Kidney (tissue), 13 donors: ENCODE measurements at regions not wholly inside any gene's neighbourhood (a gene's known extent, or its start where the extent isn't known, plus 50 kb on each side); places are given as distances from the start of the nearest gene placed in this dataset.

Experiments
- DNase-seq, 5 donors: peaks; one replicate each; pipeline ENCODE4 v3.0.0-alpha.2; 2013 to 2020
- FAIRE-seq: peaks from 2 replicates; lab custom pipeline; 2012; peaks lifted over from hg19 to GRCh38; lab: Jason Lieb, UNC
- H3K27ac ChIP-seq, 2 donors: one replicate each; pipeline ENCODE4 v1.7.0; 2013; ENCODE audit warnings: low read depth in 2 of 2, low read length in 2 of 2, inconsistent platforms in 1 of 2
- H3K27me3 ChIP-seq: one replicate; pipeline ENCODE4 v1.7.1; 2013; ENCODE audit warnings: low read length, inconsistent platforms; ENCODE audit not compliant: control insufficient read depth, insufficient read depth
- H3K36me3 ChIP-seq, 3 donors: one replicate each; pipeline versions ENCODE4 v1.7.0 to v1.7.1; 2013; ENCODE audit warnings: low read length in 3 of 3, control low read depth in 1 of 3, inconsistent platforms in 1 of 3; ENCODE audit not compliant: insufficient read depth in 3 of 3, control insufficient read depth in 2 of 3
- H3K4me1 ChIP-seq, 3 donors: one replicate each; pipeline versions ENCODE4 v1.7.0 to v1.7.1; 2013; ENCODE audit warnings: low read length in 3 of 3, inconsistent platforms in 1 of 3, low read depth in 1 of 3; ENCODE audit not compliant: control insufficient read depth in 2 of 3, insufficient read depth in 2 of 3
- H3K4me3 ChIP-seq, 3 donors: one replicate each; pipeline versions ENCODE4 v1.7.0 to v1.8.1; 2013; ENCODE audit warnings: low read length in 3 of 3, control low read depth in 1 of 3, inconsistent platforms in 1 of 3
- H3K9ac ChIP-seq, 3 donors: one replicate each; pipeline versions ENCODE4 v1.7.0 to v1.7.1; 2013; ENCODE audit warnings: low read length in 3 of 3, control low read depth in 1 of 3, inconsistent platforms in 1 of 3
- H3K9me3 ChIP-seq, 3 donors: one replicate each; pipeline versions ENCODE4 v1.7.0 to v1.7.1; 2013; ENCODE audit warnings: low read length in 3 of 3, control low read depth in 1 of 3, inconsistent platforms in 1 of 3; ENCODE audit not compliant: control insufficient read depth in 2 of 3, insufficient read depth in 1 of 3
- CTCF ChIP-seq: IDR thresholded peaks from 3 replicates; pipeline ENCODE4 v1.5.1; 2012; ENCODE audit warnings: mild to moderate bottlenecking, moderate library complexity, borderline replicate concordance; ENCODE audit not compliant: insufficient read depth; ENCODE audit errors: extremely low read depth
- intact Hi-C: fragments of 100-400 bp; cut with DNase I; formaldehyde crosslinking; loops from one replicate; pipeline ENCODE4 v1.11.1; 2022
- donor health status: control.
- donor health status: control.
- donor health status: control.
- donor health status: control.
- donor health status: control.
- donor health status: DM: yes; HTN: yes; CAD: no.
- donor health status: Normal renal cell carcinoma (clear cell type).

GRCh38 chr6:193773-194310, 98.4 kb upstream of the DUSP22 start:
- no peak for FAIRE-seq
- no peak overlapping the region for H3K27ac ChIP-seq
- H3K4me1 ChIP-seq = peaks cover 0 to 9% (median 0%) of the 10 kb centered on the region in 3 donors
- intact Hi-C loops = no loop called here
- TF ChIP-seq CTCF = no peak
- DNase-seq = peak in 1 of 5 donors; percentile 19
- H3K4me3 ChIP-seq = no peak overlapping the region
- H3K9me3 ChIP-seq = no peaks in the 10 kb centered on the region
- H3K27me3 ChIP-seq = no peaks in the 10 kb centered on the region
- no peak overlapping the region for H3K9ac ChIP-seq
- H3K36me3 ChIP-seq = no peaks in the 10 kb centered on the region

- no peak for FAIRE-seq
- intact Hi-C loops = no loop called here
- DNase-seq = peak in 1 of 5 donors; percentile 65
These were observed 96.4 kb upstream of the DUSP22 start for GRCh38 chr6:195861-196360.

GRCh38 chr6:196543-196942, 95.7 kb upstream of the DUSP22 start:
- Histone ChIP-seq H3K9me3 (no peaks in the 10 kb centered on the region), H3K27me3 (no peaks in the 10 kb centered on the region), H3K36me3 (no peaks in the 10 kb centered on the region), H3K27ac (no peak overlapping the region), H3K4me3 (no peak overlapping the region), H3K4me1 (peaks cover 0 to 8% (median 0%) of the 10 kb centered on the region in 3 donors), H3K9ac (no peak overlapping the region)
- intact Hi-C loops = no loop called here
- DNase-seq (no peak), FAIRE-seq (no peak)
- TF ChIP-seq CTCF = no peak

More at GRCh38 chr6:195861-196360, 96.4 kb upstream of the DUSP22 start:
- H3K36me3 ChIP-seq = no peaks in the 10 kb centered on the region
- H3K27me3 ChIP-seq = no peaks in the 10 kb centered on the region
- H3K4me3 ChIP-seq = no peak overlapping the region
- TF ChIP-seq CTCF = no peak
- H3K9me3 ChIP-seq = no peaks in the 10 kb centered on the region
- peaks cover 0 to 8% (median 0%) of the 10 kb centered on the region in 3 donors for H3K4me1 ChIP-seq
- peak overlapping the region; percentile 20 to 54 for H3K27ac ChIP-seq
- no peak overlapping the region for H3K9ac ChIP-seq
